Activated naive CD8-positive, alpha-beta T cell treated with anti-CD3 and anti-CD28 coated beads for 36 hours (primary cell): ENCODE measurements at regions not wholly inside any gene's neighbourhood (a gene's known extent, or its start where the extent isn't known, plus 50 kb on each side); places are given as distances from the start of the nearest gene placed in this dataset.

ENCODE experiments used
- DNase-seq: peaks from one replicate; pipeline ENCODE4 v3.0.0; 2021
- H3K27ac Mint-ChIP-seq: one replicate; pipeline ENCODE4 v1.8.0; 2022; ENCODE audit warnings: mild to moderate bottlenecking, moderate library complexity, mixed read lengths
- H3K27me3 Mint-ChIP-seq: one replicate; pipeline ENCODE4 v1.8.0; 2022; ENCODE audit warnings: mild to moderate bottlenecking, mixed read lengths
- H3K36me3 Mint-ChIP-seq: one replicate; pipeline ENCODE4 v1.8.0; 2021; ENCODE audit warnings: mild to moderate bottlenecking, mixed read lengths
- H3K4me1 Mint-ChIP-seq: one replicate; pipeline ENCODE4 v1.8.0; 2021; ENCODE audit warnings: mixed read lengths
- H3K4me3 Mint-ChIP-seq: one replicate; pipeline ENCODE4 v1.8.0; 2022; ENCODE audit warnings: mild to moderate bottlenecking, moderate library complexity, mixed read lengths
- H3K9me3 Mint-ChIP-seq: one replicate; pipeline ENCODE4 v1.8.0; 2022; ENCODE audit warnings: mixed read lengths

DNA sequence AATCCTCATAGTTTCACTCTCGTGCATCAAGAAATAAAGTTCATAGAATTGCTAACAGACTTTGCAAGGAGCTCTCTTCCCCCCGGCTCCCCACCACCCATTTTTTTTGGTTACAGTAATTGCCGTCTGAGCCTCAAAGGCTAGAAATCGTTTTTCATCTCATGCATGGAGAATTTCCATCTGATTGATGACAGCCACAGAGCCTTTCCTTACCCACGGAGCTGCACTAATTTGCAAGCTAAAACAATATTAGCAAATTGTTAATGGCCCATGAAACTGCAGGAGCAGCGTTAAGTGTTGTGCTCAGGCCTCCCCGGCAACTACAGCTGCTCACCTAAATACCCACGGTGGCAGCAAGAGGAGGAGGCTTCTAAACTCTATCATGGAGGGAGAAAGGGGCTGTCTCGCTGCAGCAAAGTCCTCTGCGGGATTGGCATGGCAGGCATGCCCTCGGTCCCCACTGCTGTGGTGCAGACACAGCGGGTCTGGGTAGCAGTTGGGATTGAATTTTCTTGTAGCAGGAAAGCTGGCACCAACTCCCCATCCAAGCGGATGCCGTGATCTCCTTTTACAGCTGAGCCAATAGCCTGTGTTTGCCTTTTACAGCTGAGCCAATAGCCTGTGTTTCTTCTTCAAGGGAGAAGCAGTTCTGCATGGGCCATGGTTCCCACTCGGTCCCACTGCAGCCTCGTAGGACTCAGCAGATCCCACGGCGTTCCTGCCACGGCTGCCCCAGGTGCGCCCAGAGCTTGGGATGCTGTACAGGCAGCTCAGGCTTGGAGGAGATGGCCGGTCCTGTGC, 412.3 kb downstream of the BRD1 start:
- Mint-ChIP-seq H3K27ac (no peak overlapping the region), H3K4me3 (no peak overlapping the region), H3K36me3 (no peaks in the 10 kb centered on the region), H3K4me1 (no peaks in the 10 kb centered on the region), H3K9me3 (no peaks in the 10 kb centered on the region), H3K27me3 (peaks cover 8% of the 10 kb centered on the region)
- no peak for DNase-seq

DNA sequence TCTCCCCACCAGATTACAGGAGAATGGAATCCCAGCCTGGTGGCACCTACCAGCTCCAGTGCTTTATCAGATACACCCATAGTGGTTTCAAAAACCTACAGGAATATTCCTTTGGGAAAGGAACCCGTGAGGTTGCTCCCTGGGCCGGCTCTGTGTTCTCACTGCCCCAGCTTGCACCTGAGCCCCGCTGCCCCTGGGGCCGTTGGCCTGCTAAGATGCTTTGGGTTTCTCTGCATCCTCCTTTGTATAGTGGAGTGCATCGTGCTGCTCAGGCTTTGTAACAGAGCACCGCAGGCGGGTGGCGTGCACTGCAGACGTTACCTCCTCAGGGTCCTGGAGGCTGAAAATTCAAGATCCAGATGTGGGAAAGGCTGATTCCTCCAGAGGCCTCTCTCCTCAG, 414.1 kb downstream of the BRD1 start:
- Mint-ChIP-seq H3K36me3 (no peaks in the 10 kb centered on the region), H3K4me3 (no peak overlapping the region), H3K27ac (no peak overlapping the region), H3K9me3 (peaks cover 1% of the 10 kb centered on the region), H3K4me1 (no peaks in the 10 kb centered on the region), H3K27me3 (peaks cover 11% of the 10 kb centered on the region)
- no peak for DNase-seq

DNA sequence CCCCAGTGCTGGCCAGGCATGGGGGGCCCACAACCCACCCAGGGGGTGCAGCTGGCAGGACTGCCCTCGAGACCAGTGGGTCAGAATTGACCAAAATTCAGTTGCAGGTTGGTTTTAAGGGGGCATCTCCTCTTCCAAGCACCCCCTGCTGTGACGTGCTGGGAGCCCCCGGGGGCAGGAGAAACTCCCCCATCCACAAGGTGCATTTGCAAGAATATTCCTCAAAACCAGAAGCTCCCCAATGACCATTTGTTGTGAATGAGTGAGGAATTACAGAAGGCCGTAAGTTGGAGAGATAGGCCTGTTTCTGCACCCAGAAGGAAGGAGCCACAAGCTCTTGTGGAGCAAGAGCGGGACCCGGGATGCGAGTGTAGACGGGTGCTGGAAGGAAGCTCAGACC, 414.5 kb downstream of the BRD1 start:
- Mint-ChIP-seq H3K27me3 (peaks cover 11% of the 10 kb centered on the region), H3K36me3 (no peaks in the 10 kb centered on the region), H3K4me3 (no peak overlapping the region), H3K9me3 (peaks cover 1% of the 10 kb centered on the region), H3K4me1 (no peaks in the 10 kb centered on the region), H3K27ac (no peak overlapping the region)
- DNase-seq = no peak

DNA sequence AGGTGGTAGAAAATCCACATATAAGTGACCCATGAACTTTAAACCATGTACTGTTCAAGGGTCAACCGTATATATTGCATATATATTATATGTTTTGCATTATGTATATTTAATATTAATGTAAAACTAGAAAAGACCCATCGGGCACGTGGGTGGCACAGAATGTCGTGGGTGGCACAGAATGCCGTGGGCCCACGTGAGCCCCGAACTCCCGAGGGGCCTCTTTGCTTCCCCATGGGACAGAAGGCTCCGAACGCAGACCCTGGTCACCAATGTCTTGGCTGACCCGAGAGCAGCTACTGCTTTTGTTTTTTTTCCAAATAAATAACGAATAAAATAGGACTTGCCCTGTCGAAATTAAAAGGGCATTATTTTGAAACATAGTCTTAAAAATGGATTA, 415.4 kb downstream of the BRD1 start:
- H3K4me1 Mint-ChIP-seq = no peaks in the 10 kb centered on the region
- no peaks in the 10 kb centered on the region for H3K36me3 Mint-ChIP-seq
- H3K4me3 Mint-ChIP-seq = no peak overlapping the region
- H3K9me3 Mint-ChIP-seq = peaks cover 1% of the 10 kb centered on the region
- peaks cover 15% of the 10 kb centered on the region for H3K27me3 Mint-ChIP-seq
- no peak overlapping the region for H3K27ac Mint-ChIP-seq
- no peak for DNase-seq

DNA sequence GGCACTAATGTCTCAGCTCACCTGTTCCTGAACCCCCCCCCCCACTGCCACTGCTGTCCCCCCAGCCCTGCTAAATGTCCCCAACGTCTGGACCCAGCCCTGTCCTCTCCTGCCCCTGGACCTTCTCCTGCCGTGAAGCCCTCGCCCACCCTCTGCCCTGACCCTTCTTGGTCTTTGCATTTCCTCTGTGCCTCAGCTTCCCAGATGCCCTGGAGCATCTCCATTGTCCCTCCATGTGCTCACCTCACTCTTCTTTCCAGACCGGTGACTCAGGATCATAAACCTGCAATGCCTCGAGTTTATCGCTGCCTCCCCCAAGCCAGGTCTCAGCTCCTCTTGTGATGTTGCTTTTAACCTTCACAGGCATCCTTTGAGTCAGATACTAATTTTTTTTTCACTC, 416.4 kb downstream of the BRD1 start:
- Mint-ChIP-seq H3K27ac (no peak overlapping the region), H3K27me3 (peaks cover 22% of the 10 kb centered on the region), H3K4me1 (no peaks in the 10 kb centered on the region), H3K36me3 (no peaks in the 10 kb centered on the region), H3K4me3 (no peak overlapping the region), H3K9me3 (peaks cover 1% of the 10 kb centered on the region)
- DNase-seq = no peak

DNA sequence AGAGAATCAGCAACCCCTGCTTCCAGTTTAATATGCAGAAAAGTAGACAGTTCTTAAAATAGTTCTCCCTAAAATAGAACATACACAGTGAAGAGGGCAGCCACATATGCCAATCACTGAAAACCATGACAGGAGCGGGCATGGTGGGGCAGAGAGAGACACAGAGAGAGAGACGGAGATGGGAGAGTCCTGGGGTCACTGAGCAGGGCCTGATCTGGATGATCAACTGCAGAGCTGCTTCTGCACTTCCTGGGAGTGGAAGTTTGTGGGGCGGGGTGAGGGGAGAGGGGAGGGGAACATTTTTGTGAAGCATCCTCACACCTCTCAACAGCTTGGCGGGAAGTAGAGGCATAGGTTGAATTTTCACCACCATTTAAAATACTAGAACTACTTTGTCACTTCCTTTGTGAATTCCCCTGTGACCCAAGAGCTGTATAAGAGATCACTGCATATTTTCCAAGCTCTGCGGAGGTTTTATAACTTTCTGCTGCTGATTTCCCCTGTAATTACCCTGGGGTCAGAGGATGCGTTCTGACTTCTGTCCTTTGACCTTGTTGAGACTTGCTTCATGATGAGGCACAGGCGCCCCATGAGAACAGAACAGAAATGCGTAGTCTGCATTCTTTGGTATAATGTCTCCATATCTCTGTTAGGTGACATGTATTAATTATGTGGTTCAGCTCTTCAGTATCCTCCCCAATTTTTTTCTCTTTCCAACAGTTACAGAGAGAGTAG, 419.4 kb downstream of the BRD1 start:
- Mint-ChIP-seq H3K36me3 (no peaks in the 10 kb centered on the region), H3K27ac (no peak overlapping the region), H3K4me1 (no peaks in the 10 kb centered on the region), H3K4me3 (no peak overlapping the region), H3K27me3 (peaks cover 22% of the 10 kb centered on the region), H3K9me3 (peaks cover 1% of the 10 kb centered on the region)
- DNase-seq = no peak

DNA sequence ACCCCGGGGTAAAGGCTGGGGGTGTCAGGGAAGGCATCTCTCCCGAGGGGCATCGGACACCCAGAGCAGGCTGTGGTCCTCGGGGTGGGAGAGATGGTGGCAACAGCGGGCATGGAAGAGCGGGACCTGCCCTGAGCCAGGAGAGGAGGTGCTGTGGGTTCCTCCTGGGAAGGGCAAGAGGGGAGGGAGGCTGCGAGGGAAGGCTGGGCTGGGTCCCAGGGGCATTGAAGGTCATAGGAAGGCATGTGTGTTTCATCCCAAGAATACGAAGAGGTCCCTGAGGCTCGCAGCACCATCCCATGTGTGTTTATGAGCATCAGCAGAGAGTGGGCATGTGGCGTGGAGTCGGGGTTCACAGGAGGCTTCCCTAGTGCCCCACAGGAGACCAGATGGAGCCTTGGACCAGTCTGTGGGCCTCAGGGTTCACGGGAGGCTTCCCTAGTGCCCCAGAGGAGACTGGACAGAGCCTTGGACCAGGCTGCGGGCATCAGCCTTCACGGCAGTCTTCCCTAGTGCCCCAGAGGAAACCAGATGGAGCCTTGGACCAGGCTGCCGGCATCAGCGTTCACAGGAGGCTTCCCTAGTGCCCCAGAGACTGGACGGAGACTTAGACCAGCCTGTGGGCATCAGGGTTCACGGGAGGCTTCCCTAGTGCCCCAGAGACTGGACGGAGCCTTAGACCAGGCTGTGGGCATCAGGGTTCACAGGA, 420.6 kb downstream of the BRD1 start:
- Mint-ChIP-seq H3K4me3 (no peak overlapping the region), H3K27ac (no peak overlapping the region), H3K4me1 (no peaks in the 10 kb centered on the region), H3K9me3 (peaks cover 1% of the 10 kb centered on the region), H3K36me3 (no peaks in the 10 kb centered on the region), H3K27me3 (peaks cover 22% of the 10 kb centered on the region)
- DNase-seq = no peak

DNA sequence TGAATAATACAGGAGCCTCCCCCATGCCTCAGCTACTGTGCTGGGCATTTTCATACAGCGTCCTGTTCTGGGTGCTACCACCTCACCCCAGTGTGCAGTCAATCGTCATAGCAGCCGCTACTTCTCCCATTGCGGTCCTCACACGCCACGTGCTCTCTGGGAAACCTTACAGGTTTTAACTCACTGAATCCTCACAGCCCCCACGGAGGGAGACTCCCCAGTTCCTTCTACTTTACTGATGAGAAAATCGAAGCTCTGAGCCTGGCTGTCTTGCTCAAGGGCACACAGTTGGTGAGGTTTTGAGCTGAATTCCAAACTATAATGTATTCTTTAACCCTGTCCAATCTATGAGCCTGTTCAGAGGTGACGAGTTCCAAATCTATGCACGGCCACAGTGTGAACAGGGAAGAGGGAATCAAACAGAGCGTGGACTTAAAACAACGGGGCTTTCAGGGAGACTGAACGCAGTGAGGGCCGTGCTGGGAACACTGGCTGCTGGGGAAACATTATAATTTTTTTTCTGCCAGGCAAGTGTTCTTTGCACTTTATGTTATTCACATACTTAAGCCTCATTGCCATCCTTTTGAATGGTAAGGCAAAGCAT, 421.5 kb downstream of the BRD1 start:
- Mint-ChIP-seq H3K27me3 (peaks cover 19% of the 10 kb centered on the region), H3K4me1 (no peaks in the 10 kb centered on the region), H3K9me3 (peaks cover 1% of the 10 kb centered on the region), H3K4me3 (no peak overlapping the region), H3K36me3 (no peaks in the 10 kb centered on the region), H3K27ac (no peak overlapping the region)
- no peak for DNase-seq

DNA sequence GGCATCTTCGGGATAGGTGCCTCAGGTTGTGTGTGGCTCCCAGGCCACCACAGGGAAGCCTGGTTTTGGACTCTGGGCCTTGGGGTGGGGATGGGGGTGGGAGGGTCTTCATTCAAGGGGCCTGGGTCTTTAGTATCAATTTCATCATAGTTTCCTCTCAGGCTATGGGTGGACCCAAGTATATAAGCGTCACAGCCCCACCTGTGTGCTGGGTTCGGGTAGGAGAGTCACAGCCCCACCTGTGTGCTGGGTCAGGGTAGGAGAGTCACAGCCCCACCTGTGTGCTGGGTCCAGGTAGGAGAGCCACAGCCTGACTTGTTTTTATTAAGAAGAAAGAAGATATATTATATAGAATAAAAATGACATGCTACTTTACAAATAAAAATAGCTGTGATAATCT, 422.1 kb downstream of the BRD1 start:
- Mint-ChIP-seq H3K27ac (no peak overlapping the region), H3K4me3 (no peak overlapping the region), H3K27me3 (peaks cover 18% of the 10 kb centered on the region), H3K9me3 (peaks cover 1% of the 10 kb centered on the region), H3K36me3 (no peaks in the 10 kb centered on the region), H3K4me1 (no peaks in the 10 kb centered on the region)
- no peak for DNase-seq

DNA sequence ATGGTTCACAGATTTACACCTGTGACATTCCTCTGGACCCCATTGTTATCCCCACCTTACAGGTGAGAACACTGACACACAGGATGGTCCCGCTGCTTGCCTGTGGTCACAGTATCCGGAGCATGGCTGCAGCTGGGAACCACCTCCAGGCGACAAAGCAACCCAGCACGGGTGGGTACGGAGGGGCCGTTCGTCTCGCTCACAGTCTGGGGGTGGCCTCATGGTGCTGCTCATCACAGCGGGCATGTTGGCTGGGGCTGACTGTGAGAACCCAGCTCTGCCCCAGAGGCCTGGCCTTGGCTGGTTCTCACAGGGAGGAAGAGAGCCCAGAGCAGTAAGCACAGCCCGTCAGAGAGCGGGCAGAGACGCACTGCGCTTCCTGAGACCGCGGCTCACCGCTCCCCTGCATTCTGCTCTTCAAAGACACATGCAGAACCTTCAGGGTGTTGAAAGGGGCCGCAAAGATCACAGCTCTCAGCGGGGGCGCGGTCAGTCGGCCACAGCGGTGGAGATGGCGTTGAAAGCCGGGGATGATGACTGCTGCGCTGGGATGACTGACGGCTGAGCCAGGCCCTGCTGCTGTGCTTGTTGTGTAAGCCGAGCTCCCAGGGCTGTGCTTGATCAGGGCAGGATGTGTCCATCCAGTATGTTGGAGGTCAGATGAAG, 423.0 kb downstream of the BRD1 start:
- Mint-ChIP-seq H3K27ac (no peak overlapping the region), H3K27me3 (peaks cover 17% of the 10 kb centered on the region), H3K4me3 (no peak overlapping the region), H3K36me3 (no peaks in the 10 kb centered on the region), H3K9me3 (no peaks in the 10 kb centered on the region), H3K4me1 (no peaks in the 10 kb centered on the region)
- no peak for DNase-seq

DNA sequence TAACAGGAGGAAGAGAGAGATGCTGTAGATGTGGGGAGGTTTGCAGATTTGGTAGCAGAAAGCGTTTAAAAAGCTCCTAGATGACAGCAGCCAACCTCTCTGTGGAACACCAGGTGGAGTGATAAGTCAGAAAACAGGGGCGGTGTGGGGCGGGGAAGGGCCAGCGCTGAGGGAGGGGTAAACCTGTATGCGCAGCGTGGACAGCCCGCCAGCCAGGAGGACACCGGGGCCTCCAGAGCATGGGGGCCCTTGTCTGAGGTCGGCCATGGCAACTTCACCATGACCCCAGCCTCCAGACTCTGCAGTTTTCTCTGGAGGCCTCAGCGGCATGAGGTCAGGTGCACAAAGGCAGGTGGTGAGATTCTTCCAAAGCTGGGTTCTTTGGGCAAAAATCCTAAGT, 423.7 kb downstream of the BRD1 start:
- H3K36me3 Mint-ChIP-seq = no peaks in the 10 kb centered on the region
- H3K27ac Mint-ChIP-seq = no peak overlapping the region
- H3K9me3 Mint-ChIP-seq = no peaks in the 10 kb centered on the region
- no peaks in the 10 kb centered on the region for H3K4me1 Mint-ChIP-seq
- no peak overlapping the region for H3K4me3 Mint-ChIP-seq
- DNase-seq = no peak
- H3K27me3 Mint-ChIP-seq = peaks cover 11% of the 10 kb centered on the region

DNA sequence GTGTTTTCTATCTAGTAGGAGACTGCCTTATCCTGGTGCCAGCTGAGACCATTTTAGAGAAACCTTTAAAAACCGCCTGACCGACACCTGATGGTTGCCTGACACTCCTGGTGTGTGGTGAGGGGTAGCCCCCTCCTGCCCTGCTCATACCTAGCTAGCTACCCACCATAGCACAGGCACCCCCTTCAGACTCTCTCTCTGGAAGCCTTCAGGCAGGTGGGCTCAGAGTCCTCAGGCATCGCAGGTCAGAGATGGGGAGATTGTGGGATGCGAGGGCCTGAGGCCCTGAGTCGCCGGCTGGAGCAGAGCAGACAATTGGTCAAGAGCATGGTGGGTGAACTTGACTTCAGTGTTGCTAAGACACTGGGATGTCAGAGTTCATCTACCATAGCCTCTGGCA, 424.6 kb downstream of the BRD1 start:
- H3K4me1 Mint-ChIP-seq = no peaks in the 10 kb centered on the region
- H3K9me3 Mint-ChIP-seq = no peaks in the 10 kb centered on the region
- H3K36me3 Mint-ChIP-seq = no peaks in the 10 kb centered on the region
- no peak overlapping the region for H3K27ac Mint-ChIP-seq
- no peak for DNase-seq
- no peak overlapping the region for H3K4me3 Mint-ChIP-seq
- H3K27me3 Mint-ChIP-seq = peaks cover 10% of the 10 kb centered on the region

DNA sequence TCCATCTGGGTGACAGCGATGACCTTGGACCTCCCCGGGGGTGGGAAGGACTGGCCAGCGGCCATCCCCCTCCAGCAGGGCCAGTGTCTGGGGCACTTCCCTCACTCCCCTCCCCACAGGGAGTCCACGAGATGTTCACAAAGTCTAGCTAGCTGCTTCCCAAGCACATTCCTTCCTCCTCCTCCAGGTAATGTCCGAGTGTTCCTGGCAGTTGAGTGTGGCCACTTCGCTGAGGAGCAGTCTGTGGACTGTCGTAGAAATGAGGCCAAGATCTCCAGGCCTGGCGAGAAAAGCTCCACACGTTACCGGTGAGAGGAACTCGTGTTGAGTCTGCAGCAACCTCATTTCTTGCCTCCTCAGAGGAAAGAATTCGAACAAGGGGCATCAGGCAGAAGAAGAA, 425.5 kb downstream of the BRD1 start:
- DNase-seq = no peak
- no peaks in the 10 kb centered on the region for H3K9me3 Mint-ChIP-seq

DNA sequence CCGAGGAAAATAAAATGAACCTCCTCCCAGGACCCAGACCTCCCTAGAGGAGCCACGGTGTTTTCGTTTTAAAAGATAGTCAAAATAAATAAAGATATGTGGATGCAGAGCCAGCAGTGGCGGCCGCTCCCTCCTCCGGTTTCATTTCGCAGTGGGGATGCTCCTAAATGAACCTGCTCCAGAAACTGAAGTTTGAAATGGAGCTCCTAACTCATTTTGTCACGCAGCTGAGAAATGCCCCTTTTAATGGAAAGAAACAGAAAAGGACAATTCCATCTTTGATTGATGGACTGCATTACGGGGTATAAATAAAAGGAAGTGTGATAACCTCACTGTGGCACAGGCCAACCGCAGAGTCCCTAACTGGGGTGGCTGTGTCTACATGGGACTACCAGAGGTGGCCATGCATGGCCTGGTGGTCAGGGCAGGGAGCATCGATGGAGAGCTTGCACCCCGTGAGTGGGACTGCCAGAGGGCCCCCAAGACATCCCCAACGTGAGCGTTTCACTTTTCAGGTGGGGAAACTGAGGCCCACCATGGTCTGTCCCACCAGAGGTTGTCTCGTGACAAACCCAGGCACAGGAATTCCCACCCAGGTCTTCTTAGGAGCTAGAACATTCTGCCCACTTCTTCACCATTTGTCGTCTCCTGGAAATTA, 426.6 kb downstream of the BRD1 start:
- no peaks in the 10 kb centered on the region for H3K4me1 Mint-ChIP-seq
- H3K9me3 Mint-ChIP-seq = no peaks in the 10 kb centered on the region
- no peaks in the 10 kb centered on the region for H3K27me3 Mint-ChIP-seq
- H3K27ac Mint-ChIP-seq = no peak overlapping the region
- no peak for DNase-seq
- H3K4me3 Mint-ChIP-seq = no peak overlapping the region
- no peaks in the 10 kb centered on the region for H3K36me3 Mint-ChIP-seq

More for the DNA sequence above, 425.5 kb downstream of the BRD1 start:
- Mint-ChIP-seq H3K36me3 (no peaks in the 10 kb centered on the region), H3K27ac (no peak overlapping the region), H3K4me3 (no peak overlapping the region), H3K4me1 (no peaks in the 10 kb centered on the region), H3K27me3 (peaks cover 7% of the 10 kb centered on the region)
